GM23248 (cell line): ENCODE measurements at regions not wholly inside any gene's neighbourhood (a gene's known extent, or its start where the extent isn't known, plus 50 kb on each side); places are given as distances from the start of the nearest gene placed in this dataset.

Experiments
- DNase-seq: peaks from one replicate; pipeline ENCODE4 v3.0.0-alpha.2; 2015
- H2AFZ ChIP-seq: fragments of 200-600 bp; sonication (generic); 2 replicates; pipeline ENCODE4 v1.6.1; 2016; ENCODE audit warnings: antibody characterized with exemption
- H3F3A ChIP-seq: fragments of 200-600 bp; sonication (generic); 2 replicates; pipeline ENCODE4 v1.6.1; 2016; ENCODE audit warnings: mild to moderate bottlenecking, antibody characterized with exemption, mixed run types; ENCODE audit not compliant: insufficient read depth
- H3K27ac ChIP-seq: fragments of 200-600 bp; sonication (generic); 2 replicates; pipeline ENCODE4 v1.5.1; 2016; ENCODE audit warnings: mild to moderate bottlenecking
- H3K27me3 ChIP-seq: fragments of 200-600 bp; sonication (generic); replicated peaks from 2 replicates; pipeline ENCODE4 v1.6.1; 2016; ENCODE audit warnings: mild to moderate bottlenecking; ENCODE audit not compliant: insufficient read depth
- H3K36me3 ChIP-seq: fragments of 200-600 bp; sonication (generic); 2 replicates; pipeline ENCODE4 v1.6.1; 2016; ENCODE audit warnings: low read depth, mild to moderate bottlenecking
- H3K4me1 ChIP-seq: fragments of 200-600 bp; sonication (generic); 2 replicates; pipeline ENCODE4 v1.6.1; 2016; ENCODE audit warnings: mild to moderate bottlenecking; ENCODE audit not compliant: insufficient read depth
- H3K4me2 ChIP-seq: fragments of 200-600 bp; sonication (generic); one replicate; pipeline ENCODE4 v1.6.1; 2016; ENCODE audit warnings: mild to moderate bottlenecking; ENCODE audit not compliant: unreplicated experiment
- H3K4me3 ChIP-seq: fragments of 200-600 bp; sonication (generic); 2 replicates; pipeline ENCODE4 v1.5.1; 2016; ENCODE audit warnings: mild to moderate bottlenecking
- H3K79me2 ChIP-seq: fragments of 200-600 bp; sonication (generic); 2 replicates; pipeline ENCODE4 v1.6.1; 2016; ENCODE audit warnings: mild to moderate bottlenecking; ENCODE audit not compliant: insufficient read depth
- H3K9ac ChIP-seq: fragments of 200-600 bp; sonication (generic); 2 replicates; pipeline ENCODE4 v1.6.1; 2016; ENCODE audit warnings: mild to moderate bottlenecking
- H3K9me2 ChIP-seq: fragments of 200-600 bp; sonication (generic); 2 replicates; pipeline ENCODE4 v1.6.1; 2016; ENCODE audit warnings: mixed run types, mild to moderate bottlenecking, moderate library complexity; ENCODE audit not compliant: insufficient read depth
- H3K9me3 ChIP-seq: fragments of 200-600 bp; sonication (generic); one replicate; pipeline ENCODE4 v1.6.1; 2017; ENCODE audit warnings: low read depth
- H4K20me1 ChIP-seq: fragments of 200-600 bp; sonication (generic); 2 replicates; pipeline ENCODE4 v1.6.0; 2016; ENCODE audit not compliant: insufficient read depth
- EZH2 ChIP-seq: fragments of 200-600 bp; sonication (generic); IDR thresholded peaks from 2 replicates; pipeline ENCODE4 v1.6.1; 2018; ENCODE audit warnings: antibody characterized with exemption, mild to moderate bottlenecking; ENCODE audit not compliant: insufficient read depth, poor library complexity, severe bottlenecking
- EZH2phosphoT487 ChIP-seq: fragments of 200-600 bp; sonication (generic); IDR thresholded peaks from 2 replicates; pipeline ENCODE4 v1.6.1; 2018; ENCODE audit warnings: antibody characterized with exemption, moderate library complexity, mild to moderate bottlenecking, low read depth; ENCODE audit not compliant: insufficient read depth
- WGBS, 2 experiments: methylation state at CpG; one replicate each; pipeline ENCODE4 v1.1.6; 2015 to 2017; ENCODE audit warnings: low lambda C conversion rate in 2 of 2, low coverage in 1 of 2; ENCODE audit errors: missing lambda C conversion rate in 2 of 2; 5-methylcytosine and 5-hydroxymethylcytosine counted together
- in situ Hi-C: fragments of 300-500 bp; cut with MboI; formaldehyde crosslinking; loops from 2 replicates; pipeline ENCODE4 v1.15.0; 2020

DNA sequence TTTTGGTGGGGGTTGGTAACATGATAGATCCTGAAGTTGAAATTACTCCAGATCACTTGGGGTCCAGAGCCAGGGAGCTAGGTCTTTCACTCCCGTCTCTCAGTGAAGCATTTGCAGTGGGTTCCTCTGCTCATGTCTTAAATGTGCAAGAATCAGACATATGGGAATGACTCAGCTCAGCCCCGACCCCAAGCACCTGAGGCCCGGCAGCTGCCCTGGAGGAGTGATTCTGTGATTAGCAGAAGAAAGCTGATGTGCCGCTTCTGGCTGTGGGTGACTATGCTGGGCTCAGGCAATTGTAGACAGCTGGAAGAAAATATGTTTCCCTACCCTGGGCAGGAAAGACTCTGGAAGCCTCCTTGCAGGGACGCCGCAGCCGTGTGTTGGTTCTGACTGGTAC lies 601.7 kb downstream of the NPHP4 start:
- Histone ChIP-seq H3F3A (no peaks in the 10 kb centered on the region), H3K79me2 (no peaks in the 10 kb centered on the region), H3K9ac (no peak overlapping the region), H3K4me1 (no peaks in the 10 kb centered on the region), H3K9me2 (no peaks in the 10 kb centered on the region), H2AFZ (no peak overlapping the region), H3K9me3 (no peaks in the 10 kb centered on the region), H3K4me2 (no peak overlapping the region), H3K36me3 (no peaks in the 10 kb centered on the region), H3K27me3 (no peaks in the 10 kb centered on the region), H3K4me3 (no peak overlapping the region), H4K20me1 (no peaks in the 10 kb centered on the region), H3K27ac (no peak overlapping the region)
- 4 to 7% methylated on average over 7 of the region's 7 CpGs for WGBS, 2 experiments
- DNase-seq = no peak
- no peak for TF ChIP-seq EZH2
- no peak for TF ChIP-seq EZH2phosphoT487
- in situ Hi-C loops = no loop called here

DNA sequence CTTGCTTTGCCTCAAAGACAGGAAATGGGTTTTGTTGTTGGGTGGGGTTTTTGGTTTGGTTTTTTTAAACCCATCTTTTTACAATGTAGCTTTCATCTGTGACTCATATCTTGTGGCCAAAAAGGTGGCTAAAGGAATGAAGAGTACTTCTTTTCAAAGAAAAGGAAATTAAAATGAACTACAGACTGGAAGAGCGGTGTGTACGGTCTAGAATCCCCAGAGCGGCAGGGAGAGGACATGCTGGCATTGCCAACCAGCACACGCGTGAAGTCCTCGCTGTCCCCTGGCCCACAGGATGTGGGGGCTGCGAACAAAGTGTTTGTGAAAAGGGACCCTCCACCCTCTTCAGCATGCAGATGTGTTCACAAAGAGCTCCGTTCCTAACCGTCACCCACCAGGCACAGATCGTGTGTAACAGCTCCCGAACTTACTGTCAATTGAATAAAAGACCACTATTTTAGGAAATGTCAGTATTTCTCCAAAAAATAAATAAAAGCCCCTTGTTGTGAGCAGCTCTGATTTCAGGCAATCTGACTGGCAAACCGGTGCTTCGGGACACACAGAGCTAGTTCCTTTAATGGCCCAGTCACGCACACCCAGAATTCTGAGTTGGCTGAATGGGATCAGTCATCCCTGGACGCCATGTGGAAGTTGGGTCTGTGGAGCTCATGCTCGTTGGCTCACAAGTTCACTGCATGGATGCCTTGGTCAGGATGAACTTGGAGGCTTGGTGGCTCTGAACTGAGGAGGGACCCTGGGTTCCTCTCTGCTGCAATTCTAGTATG lies 602.9 kb downstream of the NPHP4 start:
- no peak overlapping the region for H2AFZ ChIP-seq
- H3K9me2 ChIP-seq = no peaks in the 10 kb centered on the region
- in situ Hi-C loops = no loop called here
- H3K9me3 ChIP-seq = no peaks in the 10 kb centered on the region
- no peak overlapping the region for H3K4me3 ChIP-seq
- 17% methylated on average over 16 of the region's 16 CpGs for WGBS, 2 experiments
- no peak overlapping the region for H3K27ac ChIP-seq
- H3K36me3 ChIP-seq = no peaks in the 10 kb centered on the region
- TF ChIP-seq EZH2phosphoT487 = no peak
- no peak overlapping the region for H3K9ac ChIP-seq
- H4K20me1 ChIP-seq = no peaks in the 10 kb centered on the region
- no peaks in the 10 kb centered on the region for H3F3A ChIP-seq
- DNase-seq = no peak
- H3K79me2 ChIP-seq = no peaks in the 10 kb centered on the region
- H3K27me3 ChIP-seq = no peaks in the 10 kb centered on the region
- H3K4me1 ChIP-seq = no peaks in the 10 kb centered on the region
- no peak overlapping the region for H3K4me2 ChIP-seq

DNA sequence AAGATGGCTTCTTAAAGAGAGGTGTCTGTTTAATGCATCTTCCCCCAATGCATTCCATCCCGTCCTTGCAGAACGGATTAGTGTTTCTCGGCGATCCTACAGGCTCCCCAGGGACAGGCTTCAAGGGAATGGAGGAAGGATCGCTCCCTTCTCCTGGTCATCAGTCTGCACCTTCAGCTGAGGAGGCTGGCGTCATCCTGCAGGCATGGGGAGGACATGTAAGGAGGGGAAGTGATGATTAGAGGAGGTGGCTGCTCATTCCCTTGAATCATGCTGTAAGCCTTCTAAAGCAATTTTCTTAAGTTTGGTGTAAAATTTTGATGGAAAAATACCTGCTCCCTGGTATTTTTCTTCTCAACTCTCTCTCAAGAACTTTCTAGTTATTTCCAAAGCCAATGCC lies 603.6 kb downstream of the NPHP4 start:
- no peaks in the 10 kb centered on the region for H3K27me3 ChIP-seq
- H3K4me1 ChIP-seq = no peaks in the 10 kb centered on the region
- DNase-seq = no peak
- 23 to 36% methylated on average over 6 of the region's 6 CpGs for WGBS, 2 experiments
- no peaks in the 10 kb centered on the region for H3K36me3 ChIP-seq
- H3K9ac ChIP-seq = no peak overlapping the region
- no peak overlapping the region for H3K4me2 ChIP-seq
- TF ChIP-seq EZH2phosphoT487 = no peak
- TF ChIP-seq EZH2 = no peak
- no peak overlapping the region for H2AFZ ChIP-seq
- H3K9me2 ChIP-seq = no peaks in the 10 kb centered on the region
- no peaks in the 10 kb centered on the region for H4K20me1 ChIP-seq
- H3K9me3 ChIP-seq = no peaks in the 10 kb centered on the region
- H3F3A ChIP-seq = no peaks in the 10 kb centered on the region
- H3K27ac ChIP-seq = no peak overlapping the region
- no peaks in the 10 kb centered on the region for H3K79me2 ChIP-seq
- in situ Hi-C loops = no loop called here
- H3K4me3 ChIP-seq = no peak overlapping the region

DNA sequence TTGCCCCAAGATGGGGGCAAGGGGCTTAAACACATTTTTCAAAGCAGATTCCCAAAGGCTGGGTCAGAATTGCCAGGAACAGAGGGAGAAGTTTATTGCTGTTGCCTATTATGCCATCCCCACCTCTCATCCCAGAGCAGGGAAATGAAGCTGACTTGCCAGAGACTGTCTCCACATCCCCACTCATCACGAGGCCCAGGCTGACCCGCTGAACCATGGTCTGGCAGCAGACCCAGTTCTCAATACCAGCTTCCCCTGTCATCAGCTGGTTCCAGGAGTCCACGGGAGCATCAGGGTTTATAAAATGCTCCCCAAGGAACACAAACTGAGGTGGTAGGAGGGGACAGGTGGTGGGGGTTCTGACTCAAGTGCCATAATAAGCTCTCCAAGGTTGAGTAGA lies 605.9 kb downstream of the NPHP4 start:
- WGBS, 2 experiments = 0 to 2% methylated on average over 3 of the region's 3 CpGs
- Histone ChIP-seq H3K27ac (no peak overlapping the region), H3K79me2 (no peaks in the 10 kb centered on the region), H3K4me1 (no peaks in the 10 kb centered on the region), H3K36me3 (no peaks in the 10 kb centered on the region), H4K20me1 (no peaks in the 10 kb centered on the region), H3K9ac (no peak overlapping the region), H3K4me2 (no peak overlapping the region), H3F3A (no peaks in the 10 kb centered on the region), H3K4me3 (no peak overlapping the region), H3K9me3 (no peaks in the 10 kb centered on the region), H3K27me3 (no peaks in the 10 kb centered on the region), H3K9me2 (no peaks in the 10 kb centered on the region), H2AFZ (no peak overlapping the region)
- TF ChIP-seq EZH2 (no peak), EZH2phosphoT487 (no peak)
- in situ Hi-C loops = no loop called here
- no peak for DNase-seq

DNA sequence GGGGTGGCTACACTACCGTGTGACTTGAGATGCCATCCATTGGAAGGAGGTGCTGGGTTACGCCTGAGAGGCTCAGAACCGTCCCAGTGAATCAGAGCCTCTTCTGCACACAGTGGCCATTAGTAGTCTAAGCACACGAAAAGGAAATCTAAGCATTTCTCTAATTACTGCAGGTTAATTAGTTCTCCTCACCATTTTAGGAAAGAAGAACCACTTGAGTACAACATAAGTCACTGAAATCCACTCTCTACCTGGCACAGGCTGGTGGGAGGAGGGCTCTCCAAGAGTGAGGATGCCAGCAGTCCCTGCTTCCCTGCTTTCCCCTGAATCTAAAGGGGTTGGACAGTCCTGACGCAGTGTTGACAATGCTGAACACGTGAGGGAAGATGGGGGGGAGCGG lies 606.3 kb downstream of the NPHP4 start:
- H3K79me2 ChIP-seq = no peaks in the 10 kb centered on the region
- no peaks in the 10 kb centered on the region for H3K9me2 ChIP-seq
- H2AFZ ChIP-seq = no peak overlapping the region
- in situ Hi-C loops = no loop called here
- no peak for DNase-seq
- no peak overlapping the region for H3K4me3 ChIP-seq
- H4K20me1 ChIP-seq = no peaks in the 10 kb centered on the region
- H3K36me3 ChIP-seq = no peaks in the 10 kb centered on the region
- no peak overlapping the region for H3K9ac ChIP-seq
- H3F3A ChIP-seq = no peaks in the 10 kb centered on the region
- TF ChIP-seq EZH2phosphoT487 (no peak), EZH2 (no peak)
- no peaks in the 10 kb centered on the region for H3K4me1 ChIP-seq
- no peak overlapping the region for H3K27ac ChIP-seq
- WGBS, 2 experiments = 16 to 17% methylated on average over 7 of the region's 7 CpGs
- H3K9me3 ChIP-seq = no peaks in the 10 kb centered on the region
- H3K4me2 ChIP-seq = no peak overlapping the region
- no peaks in the 10 kb centered on the region for H3K27me3 ChIP-seq
